Activated CD8-positive, alpha-beta memory T cell treated with anti-CD3 and anti-CD28 coated beads for 24 hours (primary cell): ENCODE measurements at regions not wholly inside any gene's neighbourhood (a gene's known extent, or its start where the extent isn't known, plus 50 kb on each side); places are given as distances from the start of the nearest gene placed in this dataset.
"Not testable (repeated sequence)": the region's sequence is repeated elsewhere in the genome, so short reads cannot be mapped to it uniquely, and the experiment has no call there.

Source experiments
- DNase-seq: peaks from one replicate; pipeline ENCODE4 v3.0.0-alpha.2; 2020

GRCh38 chr4:3882316-3882885 lies 116.2 kb downstream of the ADRA2C start:
- not testable (repeated sequence) for DNase-seq

GRCh38 chr4:3884261-3884660 lies 118.1 kb downstream of the ADRA2C start:
- not testable (repeated sequence) for DNase-seq

GRCh38 chr4:3893590-3893989 lies 127.4 kb downstream of the ADRA2C start:
- DNase-seq: not testable (repeated sequence)

GRCh38 chr4:3894086-3894959 lies 128.1 kb downstream of the ADRA2C start:
- not testable (repeated sequence) for DNase-seq

GRCh38 chr4:3896441-3896840 lies 130.3 kb downstream of the ADRA2C start:
- DNase-seq: no peak

GRCh38 chr4:3896871-3897578 lies 130.8 kb downstream of the ADRA2C start:
- DNase-seq: not testable (repeated sequence)

- no peak for DNase-seq
Measured at GRCh38 chr4:3898098-3898497, 131.9 kb downstream of the ADRA2C start.

GRCh38 chr4:3898928-3899327 lies 132.7 kb downstream of the ADRA2C start:
- not testable (repeated sequence) for DNase-seq

- not testable (repeated sequence) for DNase-seq
Measured at GRCh38 chr4:3904264-3904955, 138.2 kb downstream of the ADRA2C start.

- DNase-seq: not testable (repeated sequence)
Measured at GRCh38 chr4:3909616-3910015, 143.4 kb downstream of the ADRA2C start.

GRCh38 chr4:3910161-3910950 lies 144.2 kb downstream of the ADRA2C start:
- DNase-seq: not testable (repeated sequence)

- no peak for DNase-seq
Measured at GRCh38 chr4:3911252-3911856, 145.2 kb downstream of the ADRA2C start.

- not testable (repeated sequence) for DNase-seq
Measured at GRCh38 chr4:3914511-3914910, 148.3 kb downstream of the ADRA2C start.

GRCh38 chr4:3919509-3919908 lies 153.3 kb downstream of the ADRA2C start:
- not testable (repeated sequence) for DNase-seq

GRCh38 chr4:3921902-3922301 lies 155.7 kb downstream of the ADRA2C start:
- not testable (repeated sequence) for DNase-seq

GRCh38 chr4:3925841-3926240 lies 159.7 kb downstream of the ADRA2C start:
- not testable (repeated sequence) for DNase-seq

- DNase-seq: not testable (repeated sequence)
Measured at GRCh38 chr4:3926271-3926670, 160.1 kb downstream of the ADRA2C start.

GRCh38 chr4:3926969-3927755 lies 161.0 kb downstream of the ADRA2C start:
- DNase-seq: not testable (repeated sequence)

GRCh38 chr4:3929431-3929830 lies 163.2 kb downstream of the ADRA2C start:
- not testable (repeated sequence) for DNase-seq

GRCh38 chr4:3932734-3933133 lies 166.5 kb downstream of the ADRA2C start:
- not testable (repeated sequence) for DNase-seq

- DNase-seq: not testable (repeated sequence)
Measured at GRCh38 chr4:3935406-3935805, 169.2 kb downstream of the ADRA2C start.
